ENCODE measurements at regions not wholly inside any gene's neighbourhood (a gene's known extent, or its start where the extent isn't known, plus 50 kb on each side); places are given as distances from the start of the nearest gene placed in this dataset.
"Not testable (repeated sequence)": the region's sequence is repeated elsewhere in the genome, so short reads cannot be mapped to it uniquely, and the experiment has no call there.

DNA sequence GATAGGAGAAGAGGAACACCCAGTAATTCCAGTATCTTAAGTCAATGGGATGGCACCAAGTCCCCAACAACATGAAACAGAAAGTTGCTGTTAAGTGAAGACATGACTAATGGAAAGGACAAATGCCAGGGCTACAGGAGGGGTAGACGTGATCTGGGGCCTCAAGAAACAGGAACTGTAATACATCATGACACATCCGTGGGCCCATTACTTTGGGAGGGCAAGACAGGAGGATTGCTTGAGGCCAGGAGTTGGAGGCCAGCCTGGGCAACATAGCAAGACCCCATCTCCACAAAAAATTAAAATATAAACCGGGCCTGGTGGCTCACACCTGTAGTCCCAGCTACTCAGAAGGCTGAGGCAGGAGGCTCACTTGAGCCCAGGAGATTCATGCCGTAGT is 408.6 kb upstream of the PRKCQ start:
- peaks cover 4 to 6% of the 10 kb centered on the region in 2 donors for H3K27me3 Mint-ChIP-seq

DNA sequence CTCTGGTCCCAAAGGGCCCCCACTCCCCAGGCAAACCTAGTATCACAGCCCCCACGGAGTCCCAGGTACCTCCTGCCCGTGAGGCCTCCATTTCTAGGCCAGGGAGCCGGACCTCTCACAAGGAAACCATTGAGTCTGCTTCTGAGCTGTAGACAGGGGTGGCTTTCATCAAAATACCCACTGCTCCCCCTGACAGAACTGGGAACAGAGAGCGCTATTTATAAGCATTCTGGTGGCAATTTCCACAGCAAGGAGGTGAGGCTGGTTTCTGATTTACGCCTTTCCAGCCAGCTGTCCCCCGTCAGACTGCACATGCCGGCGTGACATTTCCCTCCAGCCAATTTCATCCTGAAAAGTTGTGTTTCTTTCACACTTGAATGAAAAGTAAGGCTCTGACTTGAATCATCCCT is 407.5 kb upstream of the PRKCQ start:
- ATAC-seq (replicated peaks in 1 of 4): no peak
- POLR2A ChIA-PET: interaction anchor here in 1 of 2 donors (0.7 kb wide), 1 partner anchor 433 kb away, joined by 13 read pairs; no protein-coding TSS in a partner anchor
- Mint-ChIP-seq H3K27ac (no peak overlapping the region), H3K27me3 (peaks cover 0 to 2% of the 10 kb centered on the region in 2 donors), H3K4me1 (peaks cover 5 to 11% (median 8%) of the 10 kb centered on the region in 3 donors), H3K9me3 (peaks cover 0 to 4% (median 0%) of the 10 kb centered on the region in 3 donors), H3K36me3 (no peaks in the 10 kb centered on the region), H3K4me3 (no peak overlapping the region)
- Histone ChIP-seq H3K27me3 (replicated peaks in 1 of 2; ENCODE audit: control insufficient read depth in 2 of 2, extremely low read depth in 1 of 2, insufficient read depth in 2 of 2, low read length in 1 of 2) (no peaks in the 10 kb centered on the region), H3K27ac (ENCODE audit: low read length) (no peak overlapping the region), H3K9me3 (no peaks in the 10 kb centered on the region), H3K4me1 (ENCODE audit: control insufficient read depth in 1 of 2, extremely low read depth in 1 of 2, insufficient read depth in 2 of 2, low read length in 2 of 2) (peaks cover 0 to 11% of the 10 kb centered on the region in 2 experiments), H3K4me3 (ENCODE audit: control insufficient read depth in 1 of 2, extremely low read depth in 1 of 2, low read length in 1 of 2) (no peak overlapping the region), H3K36me3 (ENCODE audit: control insufficient read depth in 2 of 2, extremely low read depth in 1 of 2, insufficient read depth in 1 of 2, low read length in 1 of 2) (no peaks in the 10 kb centered on the region)
- CTCF ChIA-PET: no interaction called here
- DNase-seq: no peak
- WGBS (ENCODE audit: insufficient coverage): 100% methylated on average over 6 of the region's 8 CpGs

More for the DNA sequence above, 408.6 kb upstream of the PRKCQ start:
- DNase-seq (no peak), ATAC-seq (replicated peaks in 1 of 4) (no peak)
- no peak overlapping the region for H3K27ac Mint-ChIP-seq
- Histone ChIP-seq H3K27me3 (replicated peaks in 1 of 2; ENCODE audit: control insufficient read depth in 2 of 2, extremely low read depth in 1 of 2, insufficient read depth in 2 of 2, low read length in 1 of 2) (no peaks in the 10 kb centered on the region), H3K4me3 (ENCODE audit: control insufficient read depth in 1 of 2, extremely low read depth in 1 of 2, low read length in 1 of 2) (no peak overlapping the region), H3K4me1 (ENCODE audit: control insufficient read depth in 1 of 2, extremely low read depth in 1 of 2, insufficient read depth in 2 of 2, low read length in 2 of 2) (peaks cover 0 to 11% of the 10 kb centered on the region in 2 experiments), H3K9me3 (no peaks in the 10 kb centered on the region), H3K36me3 (ENCODE audit: control insufficient read depth in 2 of 2, extremely low read depth in 1 of 2, insufficient read depth in 1 of 2, low read length in 1 of 2) (no peaks in the 10 kb centered on the region), H3K27ac (ENCODE audit: low read length) (no peak overlapping the region)
- ChIA-PET POLR2A (no interaction called here), CTCF (no interaction called here)
- no peaks in the 10 kb centered on the region for H3K36me3 Mint-ChIP-seq
- no peak overlapping the region for H3K4me3 Mint-ChIP-seq
- H3K9me3 Mint-ChIP-seq: peaks cover 0 to 4% (median 0%) of the 10 kb centered on the region in 3 donors
- WGBS (ENCODE audit: insufficient coverage): 100% methylated on average over 1 of the region's 4 CpGs
- peaks cover 5 to 11% (median 8%) of the 10 kb centered on the region in 3 donors for H3K4me1 Mint-ChIP-seq

DNA sequence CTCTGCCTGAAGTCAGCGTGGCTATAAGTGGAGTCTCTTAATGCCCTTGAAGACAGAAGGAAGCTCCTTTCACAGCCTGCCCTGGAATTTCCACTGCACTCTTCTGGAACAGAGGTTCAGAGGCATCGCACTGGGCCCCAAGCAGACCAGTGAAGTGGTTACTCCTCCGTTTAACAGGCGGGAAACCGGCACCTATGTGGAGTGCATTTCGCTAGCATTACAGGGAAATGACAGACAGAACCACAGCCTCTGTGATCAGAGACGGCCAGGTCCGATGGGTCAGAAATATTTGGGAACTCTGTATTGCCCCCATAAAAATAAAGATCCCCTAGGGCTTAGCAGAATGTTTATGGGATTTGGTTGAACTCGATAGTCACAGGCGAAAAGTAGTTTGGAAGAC is 406.9 kb upstream of the PRKCQ start:
- no peak for ATAC-seq (replicated peaks in 1 of 4)
- H3K4me3 Mint-ChIP-seq: no peak overlapping the region
- H3K4me1 Mint-ChIP-seq: peaks cover 5 to 11% (median 8%) of the 10 kb centered on the region in 3 donors
- H3K27me3 Mint-ChIP-seq: peaks cover 0 to 2% of the 10 kb centered on the region in 2 donors
- 100% methylated on average over 6 of the region's 10 CpGs for WGBS (ENCODE audit: insufficient coverage)
- no peaks in the 10 kb centered on the region for H3K9me3 ChIP-seq
- ChIA-PET CTCF (no interaction called here), POLR2A (interaction anchor here in 1 of 2 donors (0.6 kb wide), 1 partner anchor 193 kb away, joined by 8 read pairs; no protein-coding TSS in a partner anchor)
- H3K4me3 ChIP-seq (ENCODE audit: control insufficient read depth in 1 of 2, extremely low read depth in 1 of 2, low read length in 1 of 2): no peak overlapping the region
- peaks cover 0 to 11% of the 10 kb centered on the region in 2 experiments for H3K4me1 ChIP-seq (ENCODE audit: control insufficient read depth in 1 of 2, extremely low read depth in 1 of 2, insufficient read depth in 2 of 2, low read length in 2 of 2)
- H3K36me3 Mint-ChIP-seq: no peaks in the 10 kb centered on the region
- H3K9me3 Mint-ChIP-seq: peaks cover 0 to 4% (median 0%) of the 10 kb centered on the region in 3 donors
- H3K27ac ChIP-seq (ENCODE audit: low read length): no peak overlapping the region
- no peak for DNase-seq
- no peak overlapping the region for H3K27ac Mint-ChIP-seq
- no peaks in the 10 kb centered on the region for H3K36me3 ChIP-seq (ENCODE audit: control insufficient read depth in 2 of 2, extremely low read depth in 1 of 2, insufficient read depth in 1 of 2, low read length in 1 of 2)
- no peaks in the 10 kb centered on the region for H3K27me3 ChIP-seq (replicated peaks in 1 of 2; ENCODE audit: control insufficient read depth in 2 of 2, extremely low read depth in 1 of 2, insufficient read depth in 2 of 2, low read length in 1 of 2)

GRCh38 chr10:6985644-6986043 is 405.6 kb upstream of the PRKCQ start:
- H3K4me1 Mint-ChIP-seq: peaks cover 1 to 6% (median 3%) of the 10 kb centered on the region in 3 donors
- Histone ChIP-seq H3K9me3 (no peaks in the 10 kb centered on the region), H3K27ac (ENCODE audit: low read length) (no peak overlapping the region), H3K4me1 (ENCODE audit: control insufficient read depth in 1 of 2, extremely low read depth in 1 of 2, insufficient read depth in 2 of 2, low read length in 2 of 2) (peaks cover 2 to 3% of the 10 kb centered on the region in 2 experiments), H3K36me3 (ENCODE audit: control insufficient read depth in 2 of 2, extremely low read depth in 1 of 2, insufficient read depth in 1 of 2, low read length in 1 of 2) (no peaks in the 10 kb centered on the region), H3K27me3 (replicated peaks in 1 of 2; ENCODE audit: control insufficient read depth in 2 of 2, extremely low read depth in 1 of 2, insufficient read depth in 2 of 2, low read length in 1 of 2) (no peaks in the 10 kb centered on the region), H3K4me3 (ENCODE audit: control insufficient read depth in 1 of 2, extremely low read depth in 1 of 2, low read length in 1 of 2) (no peak overlapping the region)
- no peak overlapping the region for H3K4me3 Mint-ChIP-seq
- POLR2A ChIA-PET: no interaction called here
- ATAC-seq (replicated peaks in 1 of 4): no peak
- no peak for DNase-seq
- no peak overlapping the region for H3K27ac Mint-ChIP-seq
- H3K27me3 Mint-ChIP-seq: peaks cover under 1 to 2% of the 10 kb centered on the region in 2 donors
- H3K9me3 Mint-ChIP-seq: peaks cover 0 to 4% (median 0%) of the 10 kb centered on the region in 3 donors
- WGBS (ENCODE audit: insufficient coverage): 89% methylated on average over 7 of the region's 9 CpGs
- CTCF ChIA-PET: no interaction called here
- H3K36me3 Mint-ChIP-seq: no peaks in the 10 kb centered on the region

DNA sequence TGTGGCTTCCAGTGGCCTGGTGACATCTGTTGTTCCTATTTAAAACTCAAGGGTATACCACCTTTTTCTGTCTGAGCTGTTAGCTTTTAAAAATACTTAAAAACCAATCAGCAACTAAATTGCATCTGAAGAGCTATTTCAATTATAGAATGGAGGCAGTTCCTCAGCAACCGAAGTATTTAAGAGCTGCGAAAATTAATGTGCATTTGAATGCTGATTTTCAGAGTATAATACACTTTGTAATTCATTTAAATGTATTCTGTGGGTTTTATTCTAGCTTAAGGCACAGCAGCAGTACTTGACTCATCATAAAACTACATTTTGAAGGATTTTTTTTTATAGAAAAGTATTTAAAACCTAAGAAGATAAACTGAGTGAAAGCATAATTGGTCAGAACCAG is 404.9 kb upstream of the PRKCQ start:
- H3K4me3 Mint-ChIP-seq: no peak overlapping the region
- H3K9me3 ChIP-seq: no peaks in the 10 kb centered on the region
- ChIA-PET POLR2A (no interaction called here), CTCF (no interaction called here)
- no CpG with 5 or more reads among the region's 2 CpGs for WGBS (ENCODE audit: insufficient coverage)
- peaks cover 0 to 4% (median 0%) of the 10 kb centered on the region in 3 donors for H3K9me3 Mint-ChIP-seq
- no peaks in the 10 kb centered on the region for H3K36me3 Mint-ChIP-seq
- DNase-seq (no peak), ATAC-seq (replicated peaks in 1 of 4) (no peak)
- no peak overlapping the region for H3K27ac Mint-ChIP-seq
- peaks cover 0 to 6% (median 4%) of the 10 kb centered on the region in 3 donors for H3K4me1 Mint-ChIP-seq
- H3K27me3 ChIP-seq (replicated peaks in 1 of 2; ENCODE audit: control insufficient read depth in 2 of 2, extremely low read depth in 1 of 2, insufficient read depth in 2 of 2, low read length in 1 of 2): no peaks in the 10 kb centered on the region
- no peak overlapping the region for H3K4me3 ChIP-seq (ENCODE audit: control insufficient read depth in 1 of 2, extremely low read depth in 1 of 2, low read length in 1 of 2)
- peaks cover 4 to 5% of the 10 kb centered on the region in 2 donors for H3K27me3 Mint-ChIP-seq
- H3K27ac ChIP-seq (ENCODE audit: low read length): no peak overlapping the region
- H3K36me3 ChIP-seq (ENCODE audit: control insufficient read depth in 2 of 2, extremely low read depth in 1 of 2, insufficient read depth in 1 of 2, low read length in 1 of 2): no peaks in the 10 kb centered on the region
- peaks cover 0 to 6% of the 10 kb centered on the region in 2 experiments for H3K4me1 ChIP-seq (ENCODE audit: control insufficient read depth in 1 of 2, extremely low read depth in 1 of 2, insufficient read depth in 2 of 2, low read length in 2 of 2)

DNA sequence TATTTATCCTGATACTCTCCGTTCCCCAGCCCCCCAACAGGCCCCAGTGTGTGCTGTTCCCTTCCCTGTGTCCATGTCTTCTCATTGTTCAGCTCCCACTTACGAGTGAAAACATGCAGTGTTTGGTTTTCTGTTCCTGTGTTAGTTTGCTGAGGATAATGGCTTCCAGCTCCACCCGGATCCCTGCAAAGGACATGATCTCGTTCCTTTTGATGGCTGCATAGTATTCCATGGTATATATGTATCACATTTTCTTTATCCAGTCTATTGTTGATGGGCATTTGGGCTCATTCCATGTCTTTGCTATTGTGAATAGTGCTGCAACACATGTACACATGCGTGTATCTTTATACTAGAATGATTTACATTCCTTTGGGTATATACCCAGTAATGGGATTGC is 403.9 kb upstream of the PRKCQ start:
- H3K4me1 Mint-ChIP-seq; H3K36me3 ChIP-seq (ENCODE audit: control insufficient read depth in 2 of 2, extremely low read depth in 1 of 2, insufficient read depth in 1 of 2, low read length in 1 of 2); H3K9me3 ChIP-seq; H3K4me3 Mint-ChIP-seq; H3K36me3 Mint-ChIP-seq; H3K9me3 Mint-ChIP-seq; H3K27me3 ChIP-seq (replicated peaks in 1 of 2; ENCODE audit: control insufficient read depth in 2 of 2, extremely low read depth in 1 of 2, insufficient read depth in 2 of 2, low read length in 1 of 2); H3K27ac ChIP-seq (ENCODE audit: low read length); DNase-seq; CTCF ChIA-PET; ATAC-seq (replicated peaks in 1 of 4); H3K4me3 ChIP-seq (ENCODE audit: control insufficient read depth in 1 of 2, extremely low read depth in 1 of 2, low read length in 1 of 2); H3K4me1 ChIP-seq (ENCODE audit: control insufficient read depth in 1 of 2, extremely low read depth in 1 of 2, insufficient read depth in 2 of 2, low read length in 2 of 2); POLR2A ChIA-PET; H3K27ac Mint-ChIP-seq: not testable (repeated sequence)
- H3K27me3 Mint-ChIP-seq: peaks cover 7 to 11% of the 10 kb centered on the region in 2 donors
- 100% methylated on average over 1 of the region's 5 CpGs for WGBS (ENCODE audit: insufficient coverage)

GRCh38 chr10:6980353-6980752 is 400.3 kb upstream of the PRKCQ start:
- 46% methylated on average over 3 of the region's 4 CpGs for WGBS (ENCODE audit: insufficient coverage)
- no peak overlapping the region for H3K27ac Mint-ChIP-seq
- no peak overlapping the region for H3K27ac ChIP-seq (ENCODE audit: low read length)
- no peak overlapping the region for H3K4me3 ChIP-seq (ENCODE audit: control insufficient read depth in 1 of 2, extremely low read depth in 1 of 2, low read length in 1 of 2)
- ATAC-seq (replicated peaks in 1 of 4) (no peak), DNase-seq (no peak)
- peaks cover 8 to 14% of the 10 kb centered on the region in 2 donors for H3K27me3 Mint-ChIP-seq
- H3K36me3 ChIP-seq (ENCODE audit: control insufficient read depth in 2 of 2, extremely low read depth in 1 of 2, insufficient read depth in 1 of 2, low read length in 1 of 2): no peaks in the 10 kb centered on the region
- no peaks in the 10 kb centered on the region for H3K27me3 ChIP-seq (replicated peaks in 1 of 2; ENCODE audit: control insufficient read depth in 2 of 2, extremely low read depth in 1 of 2, insufficient read depth in 2 of 2, low read length in 1 of 2)
- peaks cover 0 to 4% (median 0%) of the 10 kb centered on the region in 3 donors for H3K9me3 Mint-ChIP-seq
- peaks cover 0 to 6% (median 0%) of the 10 kb centered on the region in 3 donors for H3K4me1 Mint-ChIP-seq
- H3K36me3 Mint-ChIP-seq: no peaks in the 10 kb centered on the region
- POLR2A ChIA-PET: no interaction called here
- CTCF ChIA-PET: no interaction called here
- H3K9me3 ChIP-seq: peaks cover 2% of the 10 kb centered on the region
- peaks cover 0 to 6% of the 10 kb centered on the region in 2 experiments for H3K4me1 ChIP-seq (ENCODE audit: control insufficient read depth in 1 of 2, extremely low read depth in 1 of 2, insufficient read depth in 2 of 2, low read length in 2 of 2)
- H3K4me3 Mint-ChIP-seq: no peak overlapping the region

Measured in T-cell (primary cell).